ENCODE measurements at regions not wholly inside any gene's neighbourhood (a gene's known extent, or its start where the extent isn't known, plus 50 kb on each side); places are given as distances from the start of the nearest gene placed in this dataset.
A peak's percentile ranks its signal among the peaks of the same experiment; 100 is the strongest.
"Not testable (repeated sequence)": the region's sequence is repeated elsewhere in the genome, so short reads cannot be mapped to it uniquely, and the experiment has no call there.

DNA sequence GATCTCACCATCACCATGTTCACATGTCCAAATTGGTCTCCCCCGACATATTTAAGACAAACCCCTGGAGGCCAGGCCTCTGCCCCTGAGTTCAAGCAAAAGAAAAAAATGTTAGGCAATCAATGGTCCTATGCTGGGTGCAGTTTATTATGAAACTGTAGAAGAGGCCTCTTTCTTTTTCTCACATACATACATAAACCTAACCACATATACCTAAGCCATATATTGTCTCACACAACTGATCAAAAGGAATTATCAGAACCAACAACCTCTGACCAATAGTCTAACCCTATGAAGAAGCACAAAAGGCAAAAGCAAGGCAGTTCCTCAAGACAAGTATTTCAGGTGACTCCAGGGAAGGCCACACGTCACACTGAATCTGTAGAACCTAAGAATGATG is 49.9 kb downstream of the ILRUN start:
- DNase-seq: no peak

DNA sequence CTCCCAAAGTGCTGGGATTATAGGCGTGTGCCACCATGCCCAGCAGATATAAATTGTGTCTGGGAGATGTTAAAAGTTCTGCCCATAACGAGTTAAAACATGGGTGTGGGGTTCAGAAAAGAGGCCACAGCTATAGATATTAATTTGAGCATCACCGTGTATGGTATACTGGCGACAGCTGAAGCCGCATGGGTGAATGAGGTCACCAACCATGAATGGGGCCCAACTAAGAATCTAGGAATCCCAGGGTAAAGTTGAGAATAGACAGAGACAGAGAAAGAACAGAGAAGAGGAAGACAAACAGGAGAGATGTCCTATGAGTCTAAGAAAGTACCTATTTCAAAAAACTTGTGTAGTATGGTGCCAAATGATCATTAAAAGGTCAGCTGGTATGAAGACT is 50.9 kb downstream of the ILRUN start:
- no peak for DNase-seq

DNA sequence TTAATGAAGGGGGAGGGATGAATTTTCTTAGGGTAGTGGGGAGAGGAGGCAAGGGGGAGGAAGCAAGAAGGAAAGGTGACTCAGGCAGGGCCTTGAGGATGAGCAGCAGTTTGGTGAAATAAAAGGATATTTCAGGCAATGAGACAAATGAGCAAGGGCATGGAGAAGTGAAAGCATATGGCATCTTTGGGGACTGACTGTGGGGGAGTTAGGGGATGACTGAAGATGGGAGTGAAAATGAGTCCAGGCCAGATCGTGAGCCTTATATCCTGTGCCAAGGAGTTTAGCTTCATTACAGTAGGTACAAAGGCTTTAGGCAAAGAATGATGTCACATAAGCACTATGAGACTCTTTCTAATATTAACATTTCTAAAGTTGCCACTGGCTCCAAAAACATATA is 51.9 kb downstream of the ILRUN start:
- DNase-seq: no peak

DNA sequence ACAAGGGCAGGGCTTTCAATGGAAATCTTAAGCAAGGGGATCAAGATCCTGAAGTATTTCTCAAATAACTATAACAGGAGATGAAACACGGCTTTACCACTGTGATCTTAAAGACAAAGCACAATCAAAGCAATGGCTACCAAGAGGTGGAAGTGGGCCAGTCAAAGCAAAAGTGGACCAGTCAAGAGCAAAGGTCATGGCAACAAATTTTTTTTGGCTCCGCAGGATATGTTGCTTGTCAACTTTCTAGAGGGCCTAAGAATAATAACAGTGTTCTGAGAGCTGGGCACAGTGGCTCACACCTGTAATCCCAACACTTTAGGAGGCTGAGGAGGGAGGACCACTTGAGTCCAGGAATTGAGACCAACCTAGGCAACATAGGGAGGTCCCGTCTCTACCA is 54.1 kb downstream of the ILRUN start:
- DNase-seq: no peak

DNA sequence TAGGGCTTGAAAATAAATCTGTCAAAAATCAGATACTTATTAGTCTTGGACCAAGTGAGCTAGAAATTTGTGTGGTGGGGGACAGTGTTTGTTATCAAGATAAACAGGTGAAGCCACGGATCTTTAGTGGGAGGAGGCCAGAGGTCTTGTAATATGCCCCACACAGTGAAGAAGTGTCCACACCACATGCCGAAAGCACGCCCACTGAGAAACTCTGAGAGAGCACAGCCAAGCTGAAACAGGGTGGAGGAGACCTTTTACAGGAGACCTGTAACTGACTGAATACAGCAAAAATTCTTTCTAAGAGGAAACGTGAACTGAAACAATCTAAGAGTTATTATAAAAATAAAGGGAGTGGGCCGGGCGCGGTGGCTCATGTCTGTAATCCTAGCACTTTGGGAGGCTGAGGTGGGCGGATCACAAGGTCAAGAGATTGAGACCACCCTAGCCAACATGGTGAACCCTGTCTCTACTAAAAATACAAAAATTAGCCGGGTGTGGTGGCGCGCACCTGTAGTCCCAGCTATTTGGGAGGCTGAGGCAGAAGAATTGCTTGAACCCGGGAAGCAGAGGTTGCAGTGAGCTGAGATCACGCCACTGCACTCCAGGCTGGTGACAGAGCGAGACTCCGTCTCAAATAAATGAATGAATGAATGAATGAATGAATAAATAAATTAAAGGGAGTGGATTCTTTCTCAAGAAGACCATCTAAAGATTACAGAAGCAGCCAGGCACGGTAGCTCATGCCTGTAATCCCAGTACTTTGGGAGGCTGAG is 56.3 kb downstream of the ILRUN start:
- not testable (repeated sequence) for DNase-seq

DNA sequence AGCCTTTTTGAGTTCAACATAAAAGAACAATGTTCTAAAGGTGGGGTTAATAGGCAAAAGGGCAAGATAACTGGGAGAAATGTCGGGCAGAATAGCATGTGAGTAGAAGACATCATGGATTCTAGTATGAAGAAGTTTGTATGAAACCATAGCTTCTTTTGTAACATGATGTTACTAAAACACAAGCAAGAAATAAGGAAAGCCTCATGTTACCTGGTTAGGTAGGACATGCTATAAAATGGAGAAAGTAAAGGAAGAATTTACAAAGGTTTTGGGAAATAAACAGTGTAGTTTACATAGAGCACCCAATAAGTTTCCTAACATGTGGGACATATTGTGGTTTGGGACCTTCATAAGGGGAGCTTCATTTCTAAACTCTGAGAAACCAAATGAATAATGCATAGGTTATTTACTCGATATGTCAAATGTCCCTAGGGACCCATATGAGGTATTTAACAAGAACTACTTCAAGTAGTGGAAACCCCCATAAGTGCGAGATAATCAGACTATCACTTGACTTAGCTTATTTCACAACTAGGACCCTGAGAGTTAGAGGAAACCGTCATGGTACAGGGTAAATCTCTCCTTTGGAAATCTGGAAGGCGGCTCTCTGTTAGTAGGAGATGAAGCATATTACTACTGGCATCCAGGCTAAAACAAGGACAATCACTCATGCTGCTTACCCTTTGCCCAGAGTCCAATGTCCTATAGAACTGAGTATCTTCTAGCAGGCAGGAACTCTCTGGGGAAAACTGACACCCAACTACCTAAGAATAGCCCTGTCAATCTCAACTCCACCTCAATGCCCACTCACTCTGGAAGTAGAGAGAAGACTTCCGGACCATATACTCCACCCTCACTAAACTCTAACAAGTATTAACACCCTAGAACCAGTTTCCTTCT is 57.5 kb downstream of the ILRUN start:
- DNase-seq: no peak

DNA sequence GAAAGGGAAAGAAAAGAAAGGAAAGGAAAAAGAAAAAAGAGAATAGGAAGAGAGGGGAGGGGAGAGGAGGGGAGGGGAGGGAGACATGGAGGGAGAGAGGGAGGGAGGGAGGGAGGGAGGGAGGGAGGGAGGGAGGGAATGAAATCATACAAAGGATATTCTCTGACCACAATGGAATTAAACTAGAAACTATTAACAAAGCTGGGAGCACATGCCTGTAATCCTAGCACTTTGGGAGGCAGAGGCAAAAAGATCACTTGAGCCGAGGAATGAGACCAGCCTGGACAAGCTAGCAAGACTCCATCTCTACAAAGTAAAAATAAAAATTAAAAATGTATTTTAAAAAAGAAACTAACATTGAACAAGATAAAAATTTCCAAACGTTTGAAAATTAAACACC is 62.8 kb downstream of the ILRUN start:
- DNase-seq: no peak

DNA sequence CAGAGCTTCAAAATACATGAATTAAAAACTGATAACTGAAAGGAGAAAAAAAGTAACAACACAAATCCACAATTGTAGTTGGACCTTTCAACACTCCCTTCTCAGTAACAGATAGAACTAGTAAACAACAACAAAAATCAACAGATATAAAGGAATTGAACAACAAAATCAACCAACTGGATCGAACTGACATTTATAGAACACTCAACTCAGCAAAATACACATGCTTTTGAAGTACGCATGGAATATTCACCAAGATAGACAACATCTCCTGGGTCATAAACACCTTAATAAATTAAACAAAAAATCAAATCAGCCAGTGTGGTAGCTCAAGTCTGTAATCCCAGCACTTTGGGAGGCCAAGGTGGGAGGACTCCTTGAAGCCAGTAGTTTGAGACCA is 63.3 kb downstream of the ILRUN start:
- DNase-seq: no peak

DNA sequence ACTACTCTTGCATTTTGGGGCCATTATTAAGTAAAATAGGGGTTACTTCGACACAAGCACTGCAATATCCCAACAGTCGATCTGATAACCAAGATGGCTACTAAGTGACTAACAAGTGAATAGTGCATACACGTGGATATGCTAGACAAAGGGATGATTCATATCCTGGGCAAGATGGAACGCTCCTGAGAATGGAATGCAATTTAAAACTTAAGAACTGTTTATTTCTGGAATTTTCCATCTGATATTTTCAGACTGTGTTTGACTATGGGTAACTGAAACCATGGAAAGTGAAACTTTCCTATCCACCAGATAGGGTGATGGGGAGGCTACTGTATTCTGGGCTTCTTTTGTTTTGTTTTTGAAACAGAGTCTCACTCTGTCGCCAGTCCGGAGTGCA is 66.5 kb downstream of the ILRUN start:
- peak; percentile 93 for DNase-seq

DNA sequence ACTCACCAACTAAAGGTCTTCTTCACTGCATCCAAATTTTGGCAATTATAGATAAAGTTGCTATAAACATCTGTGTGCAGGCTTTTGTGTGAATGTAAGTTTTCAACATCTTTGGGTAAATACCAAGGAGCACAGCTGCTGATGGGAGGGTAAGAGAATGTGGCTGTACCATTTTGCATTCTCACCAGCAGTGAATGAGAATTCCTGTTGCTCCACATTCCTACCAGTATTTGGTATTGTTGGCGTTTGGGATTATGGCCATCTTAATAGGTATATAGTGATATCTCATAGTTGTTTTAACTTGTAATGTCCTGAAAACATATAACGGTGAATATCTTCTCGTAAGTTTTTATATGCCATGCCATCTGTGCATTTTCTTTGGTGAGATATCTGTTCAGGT is 69.3 kb downstream of the ILRUN start:
- DNase-seq: no peak

DNA sequence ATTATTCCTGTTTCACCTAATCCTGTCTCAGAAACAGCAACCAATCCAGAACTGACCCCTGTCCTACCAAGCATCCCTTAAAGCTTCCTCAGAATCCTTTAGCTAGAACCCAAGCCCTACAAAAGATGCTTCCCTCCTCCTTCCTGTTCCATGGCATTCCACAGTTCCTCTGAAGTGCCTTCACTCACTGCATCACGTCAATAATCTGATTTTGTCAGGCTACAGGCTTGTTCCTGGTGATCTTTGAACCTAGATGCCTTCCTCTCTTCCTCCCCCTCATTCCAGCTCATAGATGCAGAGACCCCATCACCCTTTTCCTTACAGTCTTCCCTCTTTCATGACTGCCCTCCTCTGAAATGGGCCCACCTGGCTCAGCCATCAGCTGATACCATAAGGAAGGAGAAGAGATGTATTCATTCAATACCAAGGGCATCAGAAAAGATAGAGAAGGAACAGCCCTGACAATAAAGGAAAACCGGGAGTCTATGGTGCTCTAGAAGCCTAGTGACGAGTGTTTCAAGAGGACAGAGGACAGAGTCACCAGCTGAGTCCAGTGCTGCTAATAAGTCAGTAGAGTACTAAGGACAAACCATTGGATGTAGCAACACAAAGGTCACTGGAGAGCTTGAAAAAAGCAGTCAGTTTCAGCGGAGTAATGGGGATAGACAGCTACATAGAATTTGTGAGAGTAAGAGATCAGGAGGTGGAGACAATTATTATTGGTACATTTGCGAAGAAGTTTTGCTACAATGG is 62.5 kb upstream of the SPDEF start:
- DNase-seq: no peak

DNA sequence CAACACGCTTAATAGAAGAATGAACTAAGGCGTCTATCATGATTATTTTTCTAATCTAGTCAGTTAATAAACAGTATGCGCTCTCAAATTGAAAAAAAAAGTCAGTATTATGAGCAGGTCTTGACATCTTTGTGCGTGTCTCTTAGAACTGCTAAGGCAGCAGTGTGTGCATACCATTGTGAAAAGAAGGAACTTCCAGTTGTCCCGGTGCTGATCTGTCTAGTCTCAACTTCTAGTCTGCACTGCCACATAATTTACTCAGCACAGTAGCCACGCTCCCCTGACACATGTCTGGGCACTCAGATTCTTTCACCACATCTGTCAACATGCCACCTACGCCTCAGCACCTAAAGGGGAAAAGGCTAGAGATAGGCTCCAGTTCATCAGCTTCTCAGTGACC is 61.1 kb upstream of the SPDEF start:
- no peak for DNase-seq

DNA sequence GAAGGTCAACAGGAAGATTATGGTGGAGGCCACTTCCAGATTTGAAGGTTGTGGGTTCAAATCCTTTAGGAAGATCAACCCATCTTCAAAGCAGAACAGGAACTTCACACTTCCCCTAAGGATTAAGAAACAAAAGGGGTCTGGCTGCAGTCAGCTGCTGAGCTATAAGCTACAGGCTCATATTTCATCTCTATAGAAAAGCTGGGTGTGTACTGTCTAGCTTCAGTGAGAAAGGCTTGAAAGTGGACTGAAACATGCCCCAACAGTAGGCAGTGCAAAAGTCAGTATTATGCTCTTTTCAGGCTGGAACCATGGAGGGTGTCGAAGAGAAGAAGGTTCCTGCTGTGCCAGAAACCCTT is 60.1 kb upstream of the SPDEF start:
- DNase-seq: no peak

DNA sequence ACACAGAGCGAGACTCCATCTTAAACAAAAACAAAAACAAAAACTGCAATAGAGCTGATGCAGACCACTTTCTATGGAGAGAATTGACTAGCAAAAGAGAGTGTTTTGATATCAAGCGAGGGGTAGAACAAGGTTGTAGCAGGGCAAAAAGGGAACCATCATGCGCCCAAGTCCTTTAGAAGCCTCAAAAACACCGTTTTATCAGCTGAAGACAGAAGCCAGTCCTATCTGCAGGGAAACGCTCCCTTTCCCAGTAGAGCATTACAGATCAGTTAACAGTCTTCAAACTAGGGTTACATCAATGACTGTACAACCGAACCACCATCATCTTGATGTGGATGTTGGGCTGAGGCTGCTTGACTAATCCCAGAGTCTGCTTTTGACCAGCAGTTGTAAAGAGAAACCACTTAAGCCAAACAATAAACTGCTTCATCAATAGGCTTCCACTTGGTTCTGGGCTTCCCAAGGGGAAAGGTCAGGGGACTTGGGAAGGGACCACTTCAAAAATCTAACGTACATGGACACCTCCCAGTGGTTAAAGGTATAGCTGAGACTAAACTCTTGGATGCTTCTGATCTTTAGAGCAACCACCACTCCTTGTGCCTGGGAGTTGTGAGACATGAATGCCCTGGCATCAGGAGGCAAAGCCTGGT is 59.6 kb upstream of the SPDEF start:
- DNase-seq: no peak

DNA sequence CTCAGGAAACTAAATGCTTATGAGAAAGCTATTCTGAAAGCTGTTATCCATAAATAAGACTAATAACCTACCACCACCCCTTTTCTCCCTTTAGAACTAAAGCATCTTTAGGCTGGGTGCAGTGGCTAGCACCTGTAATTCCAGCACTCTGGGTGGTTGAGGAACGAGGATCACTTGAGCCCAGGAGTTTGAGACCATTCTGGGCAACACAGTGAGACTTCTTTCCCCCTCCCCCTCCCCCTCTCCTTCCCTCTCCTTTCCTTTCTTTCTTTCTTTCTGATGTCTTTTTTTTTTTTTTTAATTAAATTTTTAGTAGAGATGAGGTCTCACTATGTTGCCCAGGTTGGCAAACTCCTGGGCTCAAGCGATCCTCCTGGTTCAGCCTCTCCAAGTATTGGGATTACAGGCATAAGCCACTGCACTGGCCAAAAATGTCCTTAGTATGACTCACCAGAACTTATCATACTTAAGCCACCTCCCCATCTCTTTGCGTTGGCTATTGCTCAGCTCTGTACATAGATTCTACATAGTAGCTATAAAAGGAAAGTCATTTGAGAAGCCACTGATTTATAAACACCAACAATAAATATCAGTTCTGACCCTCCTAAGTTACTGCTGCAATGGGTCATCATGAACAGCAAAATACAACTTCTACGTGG is 54.8 kb upstream of the SPDEF start:
- peak; percentile 62 for DNase-seq

DNA sequence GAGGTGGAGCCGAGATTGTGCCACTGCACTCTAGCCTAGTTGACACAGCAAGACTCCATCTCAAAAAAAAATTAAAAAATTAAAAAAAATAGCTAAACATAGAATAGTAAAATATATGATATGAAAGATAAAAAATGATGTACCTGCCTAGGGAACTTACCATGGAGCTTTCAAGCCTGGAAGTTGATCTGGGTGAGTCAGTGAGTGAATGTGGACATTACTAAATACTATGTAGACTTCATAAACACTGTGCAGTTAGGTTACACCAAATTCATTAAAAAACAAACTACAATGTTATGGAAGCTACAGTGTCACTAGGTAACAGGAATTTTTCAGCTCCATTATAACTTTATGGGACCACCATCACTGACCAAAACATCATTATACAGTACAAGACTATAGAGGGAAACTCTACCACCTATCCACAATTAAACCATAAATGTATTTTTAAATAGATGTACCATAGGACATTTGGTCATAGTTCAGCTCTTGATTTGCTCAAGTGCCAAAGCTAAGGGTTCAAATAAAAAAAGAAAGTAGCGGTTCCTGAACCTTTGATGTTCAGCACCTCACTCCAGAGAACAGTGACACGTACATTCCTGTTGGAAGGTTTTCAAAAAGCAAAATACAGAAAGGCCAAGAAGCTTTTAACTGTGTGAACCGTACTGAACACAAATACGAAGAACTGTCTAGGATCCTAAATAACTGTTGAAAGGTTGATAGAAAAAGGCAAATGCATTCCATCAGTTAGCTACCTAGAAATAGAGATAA is 52.4 kb upstream of the SPDEF start:
- no peak for DNase-seq

DNA sequence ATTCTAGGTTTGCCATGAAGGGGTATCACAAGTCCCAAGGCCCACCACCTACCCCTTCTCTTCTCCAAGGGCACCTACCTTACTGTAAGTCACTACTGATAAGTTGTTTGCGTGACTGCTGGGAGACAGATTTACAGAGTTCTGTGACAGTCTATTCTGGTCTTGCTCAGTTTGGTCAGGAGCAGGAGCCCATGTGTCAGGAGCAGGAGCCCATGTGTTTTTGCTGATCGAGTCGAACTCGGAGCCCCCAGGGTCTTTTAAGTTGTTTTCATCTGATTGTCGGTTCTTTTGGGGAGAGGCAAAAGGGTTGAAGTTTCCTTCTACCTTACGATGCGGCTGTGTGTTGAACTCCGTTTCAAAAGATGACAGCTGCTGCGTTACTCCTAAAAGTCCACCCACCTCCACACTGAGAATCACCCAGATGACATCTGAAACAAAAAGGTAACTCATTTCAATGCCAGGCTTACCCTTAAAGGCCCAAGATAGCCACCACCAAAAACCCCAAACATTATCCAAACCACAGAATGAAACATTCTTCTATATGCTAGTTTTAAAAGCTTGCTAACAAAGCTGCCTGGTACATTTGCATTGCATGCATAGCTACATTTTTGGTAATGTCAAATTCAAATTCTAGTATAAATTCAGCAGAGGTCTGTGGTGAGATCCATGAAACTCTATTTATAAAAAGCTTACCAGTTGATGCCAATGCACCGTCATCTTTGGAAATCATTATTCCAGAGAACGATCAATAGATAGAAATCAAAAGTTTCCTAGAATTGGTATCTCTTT is 50.5 kb upstream of the SPDEF start:
- no peak for DNase-seq

Measured in dermis blood vessel endothelial cell (primary cell).